Lower leg skin (tissue), 4 donors: ENCODE measurements at regions not wholly inside any gene's neighbourhood (a gene's known extent, or its start where the extent isn't known, plus 50 kb on each side); places are given as distances from the start of the nearest gene placed in this dataset.

Experiments
- DNase-seq, 2 donors: peaks; one replicate each; pipeline ENCODE4 v3.0.0-alpha.2; 2019; ENCODE audit warnings: low spot score in 2 of 2
- H3K4me3 ChIP-seq: fragments of 200-600 bp; sonication (generic); 2 replicates; pipeline ENCODE4 v1.5.1; 2017; ENCODE audit warnings: mild to moderate bottlenecking, low read depth; ENCODE audit not compliant: poor library complexity, severe bottlenecking
- POLR2A ChIP-seq, 2 donors: fragments of 450-650 bp; IDR thresholded peaks; one replicate each; pipeline ENCODE4 v1.6.1; 2016 to 2017; ENCODE audit warnings: antibody characterized with exemption in 2 of 2, mild to moderate bottlenecking in 1 of 2, moderate library complexity in 1 of 2
- WGBS, 2 donors: methylation state at CpG; one replicate each; pipeline ENCODE4 v1.1.5; 2018; 5-methylcytosine and 5-hydroxymethylcytosine counted together
- intact Hi-C: fragments of 100-400 bp; cut with DNase I; formaldehyde crosslinking; loops from one replicate; pipeline ENCODE4 v1.15.0; 2023; ENCODE audit warnings: low total_unique reads
- TF ChIP-seq, protein P1 (sequence below), 3 donors: fragments of 450-650 bp; IDR thresholded peaks; one replicate each; pipeline ENCODE4 v1.5.1; 2016; ENCODE audit warnings: antibody characterized with exemption in 3 of 3, mild to moderate bottlenecking in 3 of 3, moderate library complexity in 2 of 3

DNA sequence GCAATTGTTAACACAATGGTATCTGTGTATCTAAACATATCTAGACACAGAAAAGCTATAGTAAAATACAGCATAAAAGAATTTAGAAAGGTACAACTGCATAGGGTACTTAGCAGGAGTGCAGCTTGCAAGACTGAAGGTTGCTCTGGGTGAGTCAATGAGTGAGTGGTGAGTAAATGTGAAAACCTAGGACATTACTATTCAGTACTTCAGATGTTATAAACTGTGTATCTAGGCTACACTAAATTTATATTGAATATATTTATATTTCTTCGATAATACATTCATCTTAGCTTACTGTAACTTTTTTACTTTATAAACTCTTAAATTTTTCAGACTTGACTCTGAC is 409.0 kb upstream of the DCN start:
- no peak overlapping the region for H3K4me3 ChIP-seq
- intact Hi-C loops, result no loop called here
- TF ChIP-seq POLR2A (IDR thresholded peaks at IDR 0.05), result no peak
- TF ChIP-seq, protein P1, sequence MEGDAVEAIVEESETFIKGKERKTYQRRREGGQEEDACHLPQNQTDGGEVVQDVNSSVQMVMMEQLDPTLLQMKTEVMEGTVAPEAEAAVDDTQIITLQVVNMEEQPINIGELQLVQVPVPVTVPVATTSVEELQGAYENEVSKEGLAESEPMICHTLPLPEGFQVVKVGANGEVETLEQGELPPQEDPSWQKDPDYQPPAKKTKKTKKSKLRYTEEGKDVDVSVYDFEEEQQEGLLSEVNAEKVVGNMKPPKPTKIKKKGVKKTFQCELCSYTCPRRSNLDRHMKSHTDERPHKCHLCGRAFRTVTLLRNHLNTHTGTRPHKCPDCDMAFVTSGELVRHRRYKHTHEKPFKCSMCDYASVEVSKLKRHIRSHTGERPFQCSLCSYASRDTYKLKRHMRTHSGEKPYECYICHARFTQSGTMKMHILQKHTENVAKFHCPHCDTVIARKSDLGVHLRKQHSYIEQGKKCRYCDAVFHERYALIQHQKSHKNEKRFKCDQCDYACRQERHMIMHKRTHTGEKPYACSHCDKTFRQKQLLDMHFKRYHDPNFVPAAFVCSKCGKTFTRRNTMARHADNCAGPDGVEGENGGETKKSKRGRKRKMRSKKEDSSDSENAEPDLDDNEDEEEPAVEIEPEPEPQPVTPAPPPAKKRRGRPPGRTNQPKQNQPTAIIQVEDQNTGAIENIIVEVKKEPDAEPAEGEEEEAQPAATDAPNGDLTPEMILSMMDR (IDR thresholded peaks at IDR 0.05), result no peak
- 0 to 92% methylated on average over 1 of the region's 1 CpG for WGBS, 2 donors
- no peak for DNase-seq

DNA sequence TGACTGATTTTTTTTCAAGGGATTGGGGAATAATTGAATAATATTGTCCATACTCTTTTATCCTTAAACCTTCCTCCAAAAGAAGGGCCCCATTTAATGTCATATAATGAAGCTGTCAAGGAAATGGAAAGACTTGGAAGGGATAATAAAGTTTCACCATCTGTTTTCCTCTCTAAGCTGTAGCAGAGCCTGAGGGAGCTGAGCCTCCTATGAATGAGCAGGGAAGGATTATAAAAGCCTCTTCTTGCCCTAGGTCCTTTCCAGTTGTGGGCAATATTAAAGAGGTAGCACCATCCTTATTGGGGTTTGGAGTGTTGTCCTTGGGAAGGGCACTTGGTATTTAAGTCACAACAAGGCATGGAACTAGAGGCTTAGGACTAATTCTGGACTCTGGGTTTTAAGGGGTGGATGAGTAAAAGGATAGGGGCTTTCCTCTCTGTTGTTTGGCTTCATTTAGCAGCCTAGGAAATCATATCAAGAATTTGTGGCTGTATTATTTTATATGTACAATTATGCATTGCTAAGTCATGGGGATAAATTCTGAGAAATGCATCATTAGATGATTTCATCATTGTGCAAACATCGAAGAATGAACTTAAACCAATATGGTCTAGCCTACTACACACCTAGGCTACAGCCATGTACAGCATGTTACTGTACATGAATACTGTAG is 408.5 kb upstream of the DCN start:
- 91 to 92% methylated on average over 1 of the region's 1 CpG for WGBS, 2 donors
- no peak for DNase-seq
- TF ChIP-seq, protein P1 (IDR thresholded peaks at IDR 0.05), result no peak
- no peak for TF ChIP-seq POLR2A (IDR thresholded peaks at IDR 0.05)
- intact Hi-C loops, result no loop called here
- no peak overlapping the region for H3K4me3 ChIP-seq

DNA sequence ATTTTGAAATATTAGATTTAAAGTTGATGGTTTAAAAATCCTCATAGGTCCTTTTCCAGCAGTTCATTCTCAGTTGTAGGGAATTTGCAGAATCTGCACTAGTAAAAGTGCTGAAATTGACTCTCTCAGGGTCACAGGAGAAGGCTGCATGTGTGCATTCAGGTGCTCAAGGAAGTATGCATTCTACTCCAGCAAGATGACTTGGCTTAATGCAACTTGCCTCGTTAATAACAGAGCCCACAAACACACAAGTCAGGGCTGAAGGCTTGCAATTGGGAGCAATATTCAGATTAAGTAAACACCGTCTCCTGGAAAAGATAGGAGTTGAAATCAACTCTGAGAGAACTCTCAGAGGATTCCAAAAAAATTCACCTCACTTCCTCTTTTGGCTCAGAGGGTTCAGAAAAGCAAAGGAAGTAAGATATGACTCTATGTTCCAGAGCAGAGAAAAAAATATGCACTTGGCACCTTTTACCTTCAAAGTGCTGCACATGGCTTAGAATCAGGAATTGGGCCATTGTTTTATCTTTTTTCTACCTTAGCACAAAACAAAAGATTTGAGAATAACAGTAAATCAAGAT is 406.3 kb upstream of the DCN start:
- WGBS, 2 donors, result 56 to 77% methylated on average over 2 of the region's 2 CpGs
- TF ChIP-seq POLR2A (IDR thresholded peaks at IDR 0.05), result no peak
- TF ChIP-seq, protein P1 (IDR thresholded peaks at IDR 0.05), result no peak
- intact Hi-C loops, result no loop called here
- no peak for DNase-seq
- no peak overlapping the region for H3K4me3 ChIP-seq

DNA sequence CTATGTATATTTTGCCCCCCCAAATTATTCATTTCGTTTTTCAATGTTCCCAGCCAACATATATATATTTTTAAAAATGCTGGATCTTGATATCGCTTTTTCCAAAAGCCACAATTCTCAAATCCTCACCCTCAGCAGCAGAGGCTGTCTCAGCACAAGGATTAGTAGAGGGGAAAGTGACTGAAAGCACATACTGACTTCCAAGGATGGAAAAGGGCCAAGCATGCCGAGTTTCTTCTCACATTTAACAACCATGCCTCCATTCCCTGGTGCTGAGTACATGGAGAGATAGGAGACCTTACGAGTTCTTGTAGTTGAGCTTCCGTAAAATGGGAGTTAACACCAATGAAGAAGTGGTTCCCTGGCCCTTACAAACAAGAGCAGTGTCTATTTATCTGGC is 403.4 kb upstream of the DCN start:
- TF ChIP-seq POLR2A (IDR thresholded peaks at IDR 0.05), result no peak
- TF ChIP-seq, protein P1 (IDR thresholded peaks at IDR 0.05), result no peak
- no peak for DNase-seq
- WGBS, 2 donors, result 80 to 89% methylated on average over 5 of the region's 5 CpGs
- H3K4me3 ChIP-seq, result no peak overlapping the region
- intact Hi-C loops, result no loop called here

DNA sequence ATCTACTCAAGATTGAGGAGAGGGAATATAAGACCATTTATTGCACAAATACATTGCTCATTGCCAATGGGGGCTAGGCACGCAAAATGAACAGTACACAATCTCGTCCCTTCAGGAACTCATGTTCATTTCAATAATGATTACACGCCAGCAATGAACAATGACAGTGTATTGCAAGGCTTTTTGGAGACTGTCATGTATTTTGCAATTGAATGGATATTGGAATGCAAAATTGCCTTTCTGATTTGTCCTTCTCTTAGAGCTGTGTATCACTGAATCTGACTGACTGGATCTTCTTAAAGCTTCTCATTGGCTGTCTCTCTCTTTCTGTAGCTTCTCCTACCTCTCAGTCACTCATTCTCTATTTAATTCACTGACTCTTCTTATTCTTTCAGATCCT is 400.2 kb upstream of the DCN start:
- DNase-seq, result no peak
- 88 to 92% methylated on average over 3 of the region's 3 CpGs for WGBS, 2 donors
- H3K4me3 ChIP-seq, result no peak overlapping the region
- intact Hi-C loops, result no loop called here
- TF ChIP-seq, protein P1 (IDR thresholded peaks at IDR 0.05), result no peak
- TF ChIP-seq POLR2A (IDR thresholded peaks at IDR 0.05), result no peak
